ENCODE measurements at regions not wholly inside any gene's neighbourhood (a gene's known extent, or its start where the extent isn't known, plus 50 kb on each side); places are given as distances from the start of the nearest gene placed in this dataset.

- no peaks in the 10 kb centered on the region for H3K4me1 Mint-ChIP-seq
- Histone ChIP-seq H3K27me3 (ENCODE audit: control insufficient read depth, insufficient read depth, low read length, poor library complexity, severe bottlenecking) (no peaks in the 10 kb centered on the region), H3K4me3 (ENCODE audit: low read length) (no peak overlapping the region), H3K27ac (ENCODE audit: low read depth, low read length) (no peak overlapping the region), H3K36me3 (ENCODE audit: control insufficient read depth, insufficient read depth, low read length) (no peaks in the 10 kb centered on the region), H3K4me1 (ENCODE audit: control insufficient read depth, insufficient read depth, low read length) (no peaks in the 10 kb centered on the region), H3K9ac (ENCODE audit: extremely low read depth, low read length, poor library complexity, severe bottlenecking) (no peak overlapping the region), H3K9me3 (ENCODE audit: control insufficient read depth, low read length) (no peaks in the 10 kb centered on the region)
- H3K9me3 Mint-ChIP-seq = peaks cover 2% of the 10 kb centered on the region
- TF ChIP-seq, protein P1, sequence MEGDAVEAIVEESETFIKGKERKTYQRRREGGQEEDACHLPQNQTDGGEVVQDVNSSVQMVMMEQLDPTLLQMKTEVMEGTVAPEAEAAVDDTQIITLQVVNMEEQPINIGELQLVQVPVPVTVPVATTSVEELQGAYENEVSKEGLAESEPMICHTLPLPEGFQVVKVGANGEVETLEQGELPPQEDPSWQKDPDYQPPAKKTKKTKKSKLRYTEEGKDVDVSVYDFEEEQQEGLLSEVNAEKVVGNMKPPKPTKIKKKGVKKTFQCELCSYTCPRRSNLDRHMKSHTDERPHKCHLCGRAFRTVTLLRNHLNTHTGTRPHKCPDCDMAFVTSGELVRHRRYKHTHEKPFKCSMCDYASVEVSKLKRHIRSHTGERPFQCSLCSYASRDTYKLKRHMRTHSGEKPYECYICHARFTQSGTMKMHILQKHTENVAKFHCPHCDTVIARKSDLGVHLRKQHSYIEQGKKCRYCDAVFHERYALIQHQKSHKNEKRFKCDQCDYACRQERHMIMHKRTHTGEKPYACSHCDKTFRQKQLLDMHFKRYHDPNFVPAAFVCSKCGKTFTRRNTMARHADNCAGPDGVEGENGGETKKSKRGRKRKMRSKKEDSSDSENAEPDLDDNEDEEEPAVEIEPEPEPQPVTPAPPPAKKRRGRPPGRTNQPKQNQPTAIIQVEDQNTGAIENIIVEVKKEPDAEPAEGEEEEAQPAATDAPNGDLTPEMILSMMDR (conservative IDR thresholded peaks at IDR 0.05) = no peak
- H3K27ac Mint-ChIP-seq = no peak overlapping the region
- DNase-seq = no peak
- H3K4me3 Mint-ChIP-seq = no peak overlapping the region
- H3K27me3 Mint-ChIP-seq (ENCODE audit: insufficient read depth) = no peaks in the 10 kb centered on the region
- 78 to 87% methylated on average over 8 to 11 of the region's 11 CpGs for WGBS, 2 experiments (ENCODE audit: insufficient coverage in 1 of 2, insufficient read length in 1 of 2)
- no peaks in the 10 kb centered on the region for H3K36me3 Mint-ChIP-seq (ENCODE audit: low read depth)
These were observed 289.6 kb downstream of the METTL4 start for GRCh38 chr18:2281523-2282199.

DNA sequence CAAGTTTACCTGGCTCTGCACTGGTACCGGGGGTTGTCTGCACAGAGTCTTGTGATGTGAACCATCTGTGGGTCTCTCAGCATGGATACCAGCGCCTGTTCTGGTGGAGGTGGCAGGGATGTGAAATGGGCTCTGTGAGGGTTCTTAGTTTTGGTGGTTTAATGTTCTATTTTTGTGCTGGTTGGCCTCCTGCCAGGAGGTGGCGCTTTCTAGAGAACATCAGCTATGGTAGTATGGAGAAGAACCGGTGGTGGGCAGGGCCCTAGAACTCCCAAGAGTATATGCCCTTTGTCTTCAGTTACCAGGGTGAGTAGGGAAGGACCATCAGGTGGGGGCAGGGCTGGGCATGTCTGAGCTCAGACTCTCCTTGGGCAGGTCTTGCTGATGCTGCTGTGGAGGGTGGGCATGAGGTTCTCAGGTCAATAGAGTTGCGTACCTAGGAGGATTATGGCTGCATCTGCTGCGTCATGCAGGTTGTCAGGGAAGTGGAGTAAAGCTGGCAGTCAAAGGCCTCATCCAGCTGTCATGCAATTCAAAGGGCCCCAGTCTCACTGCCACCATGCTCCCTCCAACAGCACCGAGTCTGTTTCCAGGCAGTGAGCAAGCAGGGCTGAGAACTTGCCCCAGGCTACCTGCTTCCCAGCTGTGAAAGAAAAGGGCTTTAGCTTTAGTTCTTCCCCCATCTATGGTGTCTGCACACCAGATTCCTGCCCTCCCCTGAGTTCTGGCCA, 278.0 kb downstream of the METTL4 start:
- Mint-ChIP-seq H3K36me3 (ENCODE audit: low read depth) (no peaks in the 10 kb centered on the region), H3K4me1 (peaks cover 2% of the 10 kb centered on the region), H3K27me3 (ENCODE audit: insufficient read depth) (peaks cover 3% of the 10 kb centered on the region), H3K9me3 (peaks cover 6% of the 10 kb centered on the region), H3K4me3 (no peak overlapping the region), H3K27ac (no peak overlapping the region)
- Histone ChIP-seq H3K27me3 (ENCODE audit: control insufficient read depth, insufficient read depth, low read length, poor library complexity, severe bottlenecking) (no peaks in the 10 kb centered on the region), H3K4me1 (ENCODE audit: control insufficient read depth, insufficient read depth, low read length) (no peaks in the 10 kb centered on the region), H3K4me3 (ENCODE audit: low read length) (no peak overlapping the region), H3K9ac (ENCODE audit: extremely low read depth, low read length, poor library complexity, severe bottlenecking) (no peak overlapping the region), H3K36me3 (ENCODE audit: control insufficient read depth, insufficient read depth, low read length) (no peaks in the 10 kb centered on the region), H3K9me3 (ENCODE audit: control insufficient read depth, low read length) (no peaks in the 10 kb centered on the region), H3K27ac (ENCODE audit: low read depth, low read length) (no peak overlapping the region)
- no peak for DNase-seq
- TF ChIP-seq, protein P1 (conservative IDR thresholded peaks at IDR 0.05) = peak; percentile 30
- WGBS, 2 experiments (ENCODE audit: insufficient coverage in 1 of 2, insufficient read length in 1 of 2) = 81 to 100% methylated on average over 2 to 7 of the region's 7 CpGs

GRCh38 chr18:2301316-2301715, 270.0 kb downstream of the METTL4 start:
- Histone ChIP-seq H3K4me3 (ENCODE audit: low read length) (no peak overlapping the region), H3K9ac (ENCODE audit: extremely low read depth, low read length, poor library complexity, severe bottlenecking) (no peak overlapping the region), H3K4me1 (ENCODE audit: control insufficient read depth, insufficient read depth, low read length) (no peaks in the 10 kb centered on the region), H3K27ac (ENCODE audit: low read depth, low read length) (no peak overlapping the region), H3K9me3 (ENCODE audit: control insufficient read depth, low read length) (no peaks in the 10 kb centered on the region), H3K36me3 (ENCODE audit: control insufficient read depth, insufficient read depth, low read length) (no peaks in the 10 kb centered on the region), H3K27me3 (ENCODE audit: control insufficient read depth, insufficient read depth, low read length, poor library complexity, severe bottlenecking) (no peaks in the 10 kb centered on the region)
- Mint-ChIP-seq H3K4me3 (no peak overlapping the region), H3K9me3 (no peaks in the 10 kb centered on the region), H3K27me3 (ENCODE audit: insufficient read depth) (no peaks in the 10 kb centered on the region), H3K36me3 (ENCODE audit: low read depth) (no peaks in the 10 kb centered on the region), H3K4me1 (no peaks in the 10 kb centered on the region), H3K27ac (no peak overlapping the region)
- 91 to 94% methylated on average over 2 of the region's 2 CpGs for WGBS, 2 experiments (ENCODE audit: insufficient coverage in 1 of 2, insufficient read length in 1 of 2)
- DNase-seq = no peak
- TF ChIP-seq, protein P1 (conservative IDR thresholded peaks at IDR 0.05) = no peak
